C4-2B (cell line): ENCODE measurements at regions not wholly inside any gene's neighbourhood (a gene's known extent, or its start where the extent isn't known, plus 50 kb on each side); places are given as distances from the start of the nearest gene placed in this dataset.
"Not testable (repeated sequence)": the region's sequence is repeated elsewhere in the genome, so short reads cannot be mapped to it uniquely, and the experiment has no call there.

Experiments
- H3K27ac ChIP-seq: fragments of 450-650 bp; 2 replicates; pipeline ENCODE4 v1.5.1; 2017
- CTCF ChIP-seq: fragments of 450-650 bp; conservative IDR thresholded peaks from 2 replicates; pipeline ENCODE4 v1.5.1; 2017; ENCODE audit warnings: mild to moderate bottlenecking
- ZFX ChIP-seq: fragments of 450-650 bp; IDR thresholded peaks from 2 replicates; pipeline ENCODE4 v1.6.1; 2017

- no peak overlapping the region for H3K27ac ChIP-seq
- no peak for TF ChIP-seq CTCF
- no peak for TF ChIP-seq ZFX
Measured at GRCh38 chr6:37089783-37090182, 80.2 kb upstream of the PIM1 start.

GRCh38 chr6:37091104-37091503 is 78.8 kb upstream of the PIM1 start:
- not testable (repeated sequence) for H3K27ac ChIP-seq

GRCh38 chr6:37091586-37091985 is 78.4 kb upstream of the PIM1 start:
- H3K27ac ChIP-seq, result not testable (repeated sequence)

- no peak for TF ChIP-seq CTCF
- no peak for TF ChIP-seq ZFX
- no peak overlapping the region for H3K27ac ChIP-seq
Measured at GRCh38 chr6:37092923-37093727, 76.8 kb upstream of the PIM1 start.

- TF ChIP-seq ZFX, result no peak
- TF ChIP-seq CTCF, result no peak
- H3K27ac ChIP-seq, result no peak overlapping the region
Measured at GRCh38 chr6:37093728-37094069, 76.3 kb upstream of the PIM1 start.

- TF ChIP-seq ZFX, result no peak
- TF ChIP-seq CTCF, result no peak
- H3K27ac ChIP-seq, result no peak overlapping the region
Measured at GRCh38 chr6:37095997-37096396, 74.0 kb upstream of the PIM1 start.

GRCh38 chr6:37097335-37097734 is 72.6 kb upstream of the PIM1 start:
- TF ChIP-seq CTCF (no peak), ZFX (no peak)
- no peak overlapping the region for H3K27ac ChIP-seq

- no peak overlapping the region for H3K27ac ChIP-seq
- TF ChIP-seq ZFX (no peak), CTCF (no peak)
Measured at GRCh38 chr6:37099442-37099841, 70.5 kb upstream of the PIM1 start.
